HepG2 (cell line): ENCODE measurements at regions not wholly inside any gene's neighbourhood (a gene's known extent, or its start where the extent isn't known, plus 50 kb on each side); places are given as distances from the start of the nearest gene placed in this dataset.

Source experiments
- ATAC-seq: fragments of 200-7000 bp; cut with Tn5 transposase; 3 replicates; pipeline ENCODE4 v1.9.1; 2020; ENCODE audit warnings: mild to moderate bottlenecking, moderate library complexity
- BruUV-seq: library from RNA; stranded (reverse); fragments of 400-500 nt; replicated peaks from 2 replicates; lab custom pipeline; 2021; lab: Mats Ljungman, UMichigan
- CTCF ChIA-PET: fragments of 300-600 bp; formaldehyde crosslinking; extraction: SDS; loops from one replicate; lab custom pipeline; 2021; ENCODE audit warnings: low total read pairs, inconsistent platforms, low intra/inter-chr PET ratio; lab: Yijun Ruan, JAX
- POLR2A ChIA-PET: fragments of 350-600 bp; sonication (Branson Sonifier 250); formaldehyde crosslinking; loops from one replicate; lab custom pipeline; 2020; ENCODE audit warnings: antibody characterized with exemption, inconsistent platforms; lab: Yijun Ruan, JAX
- DNase-seq: peaks from one replicate; pipeline ENCODE4 v3.0.0-alpha.2; 2015; ENCODE audit warnings: low spot score
- FAIRE-seq: peaks from 3 replicates; lab custom pipeline; 2011; peaks lifted over from hg19 to GRCh38; lab: Jason Lieb, UNC
- H2AFZ ChIP-seq: one replicate; pipeline ENCODE4 v1.6.1; 2011; ENCODE audit warnings: low read length, inconsistent platforms
- H3K27ac ChIP-seq: fragments of 300-600 bp; 3 replicates; pipeline ENCODE4 v1.8.0; 2011; ENCODE audit warnings: mixed run types, mild to moderate bottlenecking, mixed read lengths, low read length, inconsistent platforms; ENCODE audit not compliant: insufficient read depth; ENCODE audit errors: extremely low read length
- H3K27me3 ChIP-seq, 2 experiments: fragments of 200-600 bp in 1 of 2; 2 replicates in 1 of 2; 3 replicates in 1 of 2; pipeline versions ENCODE4 v1.6.0 to v1.8.0; 2011; ENCODE audit warnings: low read length in 2 of 2, mild to moderate bottlenecking in 2 of 2, moderate library complexity in 2 of 2, inconsistent platforms in 1 of 2; ENCODE audit not compliant: insufficient read depth in 2 of 2, control insufficient read depth in 1 of 2
- H3K36me3 ChIP-seq, 2 experiments: fragments of 200-600 bp in 1 of 2; replicated peaks in 1 of 2; 2 replicates in 1 of 2; 3 replicates in 1 of 2; pipeline versions ENCODE4 v1.5.1 to v1.8.0; 2011; ENCODE audit warnings: low read length in 2 of 2, inconsistent platforms in 1 of 2; ENCODE audit not compliant: insufficient read depth in 2 of 2, control insufficient read depth in 1 of 2
- H3K4me1 ChIP-seq: 2 replicates; pipeline ENCODE4 v1.5.1; 2012; ENCODE audit warnings: low read length, inconsistent platforms; ENCODE audit not compliant: insufficient read depth
- H3K4me2 ChIP-seq: 2 replicates; pipeline ENCODE4 v1.6.0; 2011; ENCODE audit warnings: low read depth, low read length, inconsistent platforms
- H3K4me3 ChIP-seq, 3 experiments: fragments of 200-600 bp in 1 of 3; sonication (generic), shearing (Covaris generic) in 1 of 3; replicated peaks in 1 of 3; 2 replicates each; pipeline ENCODE4 v1.5.1; 2011 to 2016; ENCODE audit warnings: low read length in 3 of 3, inconsistent platforms in 2 of 3, low read depth in 2 of 3, mild to moderate bottlenecking in 2 of 3, control low read depth in 1 of 3, mixed read lengths in 1 of 3; ENCODE audit not compliant: insufficient read depth in 1 of 3
- H3K79me2 ChIP-seq: one replicate; pipeline ENCODE4 v1.6.1; 2011; ENCODE audit warnings: low read length, inconsistent platforms; ENCODE audit not compliant: insufficient read depth
- H3K9ac ChIP-seq: 2 replicates; pipeline ENCODE4 v1.6.0; 2011; ENCODE audit warnings: mild to moderate bottlenecking, low read depth, low read length, inconsistent platforms; ENCODE audit not compliant: insufficient read depth
- H3K9me3 ChIP-seq: 2 replicates; pipeline ENCODE4 v1.5.1; 2012; ENCODE audit warnings: mild to moderate bottlenecking, low read length
- H4K20me1 ChIP-seq: 2 replicates; pipeline ENCODE4 v1.6.0; 2011; ENCODE audit warnings: inconsistent platforms, mild to moderate bottlenecking, low read length, moderate library complexity; ENCODE audit not compliant: insufficient read depth
- CAMTA2 ChIP-seq: sonication (generic); formaldehyde crosslinking; IDR thresholded peaks from 2 replicates; pipeline ENCODE4 v1.4.0; 2020; ENCODE audit warnings: mild to moderate bottlenecking, missing genetic modification reagents, borderline replicate concordance
- FOXK1 ChIP-seq: sonication (generic); formaldehyde crosslinking; IDR thresholded peaks from 2 replicates; pipeline ENCODE4 v1.4.0; 2020; ENCODE audit warnings: low read depth, missing genetic modification reagents, borderline replicate concordance
- KDM3A ChIP-seq: IDR thresholded peaks from 2 replicates; pipeline ENCODE4 v1.6.1; 2018; ENCODE audit warnings: low read depth, missing compliant biosample characterization
- MLLT10 ChIP-seq: sonication (generic); formaldehyde crosslinking; IDR thresholded peaks from 2 replicates; pipeline ENCODE4 v1.4.0; 2020; ENCODE audit warnings: missing genetic modification reagents
- PHF8 ChIP-seq: sonication (generic); formaldehyde crosslinking; IDR thresholded peaks from 2 replicates; pipeline ENCODE4 v1.5.0; 2020; ENCODE audit warnings: missing genetic modification reagents
- ZBTB3 ChIP-seq: sonication (generic); formaldehyde crosslinking; IDR thresholded peaks from 2 replicates; pipeline ENCODE4 v1.4.0; 2020; ENCODE audit warnings: low read depth, mild to moderate bottlenecking, moderate library complexity, missing genetic modification reagents, borderline replicate concordance
- ZFP90 ChIP-seq: sonication (generic); formaldehyde crosslinking; IDR thresholded peaks from 2 replicates; pipeline ENCODE4 v1.8.0; 2022; ENCODE audit warnings: missing genetic modification reagents, mild to moderate bottlenecking, inconsistent platforms, borderline replicate concordance
- WGBS: methylation state at CpG from one replicate; pipeline ENCODE4 v1.1.6; 2017; ENCODE audit warnings: low lambda C conversion rate; 5-methylcytosine and 5-hydroxymethylcytosine counted together
- in situ Hi-C: cut with HindIII; loops from 2 replicates; pipeline ENCODE4 v1.10.0; 2017; ENCODE audit warnings: low pct_unique_long_range_greater_than_20kb; ENCODE audit not compliant: extremely low pct_ligation_motif_present
- intact Hi-C: fragments of 100-400 bp; cut with micrococcal nuclease; formaldehyde crosslinking; loops from one replicate; pipeline ENCODE4 v1.10.0; 2022; ENCODE audit not compliant: unreplicated experiment
- TF ChIP-seq, protein P1 (sequence below): sonication (generic); formaldehyde crosslinking; IDR thresholded peaks from 2 replicates; pipeline ENCODE4 v1.4.0; 2020; ENCODE audit warnings: low read depth, mild to moderate bottlenecking, missing genetic modification reagents
- TF ChIP-seq, protein P2 (sequence below): sonication (generic); formaldehyde crosslinking; conservative IDR thresholded peaks from 2 replicates; pipeline ENCODE4 v1.8.0; 2022; ENCODE audit warnings: mild to moderate bottlenecking, moderate library complexity, missing genetic modification reagents

DNA sequence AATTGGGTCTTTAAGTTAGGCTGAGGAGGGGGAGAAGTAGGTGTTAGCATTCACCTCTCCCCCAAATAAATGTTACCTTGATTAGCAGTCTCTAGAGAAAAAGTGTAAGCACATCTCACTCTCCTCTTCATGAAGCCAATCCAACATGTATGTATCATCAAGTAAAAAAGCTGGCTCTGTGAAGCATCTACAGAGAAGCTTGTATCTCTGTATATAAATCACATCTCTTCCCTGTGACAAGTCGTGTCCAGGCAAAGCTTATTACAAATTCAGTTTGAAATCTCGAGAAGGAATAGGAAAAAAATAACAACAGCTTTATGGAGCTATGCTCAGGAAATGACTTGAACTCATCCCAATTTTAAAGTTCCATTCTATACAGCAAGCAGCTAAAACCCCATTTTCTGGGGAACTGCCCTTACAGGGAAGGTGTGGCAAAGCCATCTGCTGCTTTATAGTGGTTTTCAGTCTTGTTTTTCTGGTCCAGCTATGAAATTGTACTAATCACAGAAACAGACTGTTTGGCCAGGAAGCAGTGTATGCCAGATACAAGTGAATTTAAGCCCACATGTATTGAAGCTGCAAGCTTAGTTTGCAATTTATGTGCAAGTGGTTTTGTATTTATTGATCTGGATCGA lies 313.3 kb upstream of the NOCT start:
- Histone ChIP-seq H3K27ac (no peak overlapping the region), H3K4me3 (no peak overlapping the region), H3K79me2 (no peaks in the 10 kb centered on the region), H3K4me2 (no peak overlapping the region), H3K9me3 (no peaks in the 10 kb centered on the region), H2AFZ (no peak overlapping the region), H3K36me3 (no peaks in the 10 kb centered on the region), H3K4me1 (no peaks in the 10 kb centered on the region), H3K9ac (no peak overlapping the region), H3K27me3 (no peaks in the 10 kb centered on the region; a peak in 1 of 5 replicates), H4K20me1 (no peaks in the 10 kb centered on the region)
- ATAC-seq (no peak), DNase-seq (no peak), FAIRE-seq (no peak)
- in situ Hi-C loops: no loop called here
- intact Hi-C loops: no loop called here
- ChIA-PET CTCF (no interaction called here), POLR2A (no interaction called here)
- TF ChIP-seq KDM3A (CRISPR knock-in tag) (no peak), ZFP90 (no peak)
- BruUV-seq: no TSS peak
- WGBS: 0% methylated on average over 3 of the region's 3 CpGs

DNA sequence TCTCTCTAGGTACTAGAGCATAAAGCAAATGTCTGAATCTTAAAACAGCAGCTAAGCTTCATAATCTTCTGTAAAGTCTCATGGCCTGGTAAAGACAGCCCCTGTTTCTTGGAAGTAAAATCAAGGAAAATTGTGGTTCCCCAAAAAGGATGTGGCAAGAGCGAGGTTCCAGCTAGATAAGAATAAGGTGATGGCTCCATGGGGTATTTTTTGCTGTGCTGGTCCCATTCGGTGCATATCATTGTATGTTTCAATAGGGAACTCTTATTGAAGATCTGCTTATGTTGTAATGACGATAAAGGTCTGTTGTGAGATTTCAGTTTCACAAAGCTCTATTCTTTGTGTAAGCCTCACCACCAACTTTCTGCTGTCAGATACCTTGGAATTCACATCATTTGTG lies 316.9 kb upstream of the NOCT start:
- no peak for FAIRE-seq
- H3K9me3 ChIP-seq: no peaks in the 10 kb centered on the region
- in situ Hi-C loops: loop anchor here (25.0 kb wide), 2 partner anchors 886 to 961 kb away; no protein-coding TSS in a partner anchor
- TF ChIP-seq CAMTA2 (CRISPR knock-in tag) (no peak), ZBTB3 (CRISPR knock-in tag) (no peak), PHF8 (CRISPR knock-in tag) (no peak), FOXK1 (no peak), MLLT10 (CRISPR knock-in tag) (no peak)
- TF ChIP-seq, protein P1, sequence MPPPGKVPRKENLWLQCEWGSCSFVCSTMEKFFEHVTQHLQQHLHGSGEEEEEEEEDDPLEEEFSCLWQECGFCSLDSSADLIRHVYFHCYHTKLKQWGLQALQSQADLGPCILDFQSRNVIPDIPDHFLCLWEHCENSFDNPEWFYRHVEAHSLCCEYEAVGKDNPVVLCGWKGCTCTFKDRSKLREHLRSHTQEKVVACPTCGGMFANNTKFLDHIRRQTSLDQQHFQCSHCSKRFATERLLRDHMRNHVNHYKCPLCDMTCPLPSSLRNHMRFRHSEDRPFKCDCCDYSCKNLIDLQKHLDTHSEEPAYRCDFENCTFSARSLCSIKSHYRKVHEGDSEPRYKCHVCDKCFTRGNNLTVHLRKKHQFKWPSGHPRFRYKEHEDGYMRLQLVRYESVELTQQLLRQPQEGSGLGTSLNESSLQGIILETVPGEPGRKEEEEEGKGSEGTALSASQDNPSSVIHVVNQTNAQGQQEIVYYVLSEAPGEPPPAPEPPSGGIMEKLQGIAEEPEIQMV (CRISPR knock-in tag): no peak
- TF ChIP-seq, protein P2, sequence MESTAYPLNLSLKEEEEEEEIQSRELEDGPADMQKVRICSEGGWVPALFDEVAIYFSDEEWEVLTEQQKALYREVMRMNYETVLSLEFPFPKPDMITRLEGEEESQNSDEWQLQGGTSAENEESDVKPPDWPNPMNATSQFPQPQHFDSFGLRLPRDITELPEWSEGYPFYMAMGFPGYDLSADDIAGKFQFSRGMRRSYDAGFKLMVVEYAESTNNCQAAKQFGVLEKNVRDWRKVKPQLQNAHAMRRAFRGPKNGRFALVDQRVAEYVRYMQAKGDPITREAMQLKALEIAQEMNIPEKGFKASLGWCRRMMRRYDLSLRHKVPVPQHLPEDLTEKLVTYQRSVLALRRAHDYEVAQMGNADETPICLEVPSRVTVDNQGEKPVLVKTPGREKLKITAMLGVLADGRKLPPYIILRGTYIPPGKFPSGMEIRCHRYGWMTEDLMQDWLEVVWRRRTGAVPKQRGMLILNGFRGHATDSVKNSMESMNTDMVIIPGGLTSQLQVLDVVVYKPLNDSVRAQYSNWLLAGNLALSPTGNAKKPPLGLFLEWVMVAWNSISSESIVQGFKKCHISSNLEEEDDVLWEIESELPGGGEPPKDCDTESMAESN (CRISPR knock-in tag): no peak

More for the DNA sequence above, 316.9 kb upstream of the NOCT start:
- WGBS: 10% methylated on average over 3 of the region's 3 CpGs
- ATAC-seq (no peak), DNase-seq (no peak)
- no peak overlapping the region for H3K27ac ChIP-seq
- H3K4me2 ChIP-seq: no peak overlapping the region
- H2AFZ ChIP-seq: no peak overlapping the region
- no peaks in the 10 kb centered on the region for H3K36me3 ChIP-seq
- ChIA-PET POLR2A (no interaction called here), CTCF (no interaction called here)
- H3K4me3 ChIP-seq: no peak overlapping the region
- intact Hi-C loops: no loop called here
- peaks cover 0 to 5% of the 10 kb centered on the region in 2 experiments; a peak in 2 of 5 replicates for H3K27me3 ChIP-seq
- H4K20me1 ChIP-seq: no peaks in the 10 kb centered on the region
- H3K9ac ChIP-seq: no peak overlapping the region
- no peaks in the 10 kb centered on the region for H3K4me1 ChIP-seq
- H3K79me2 ChIP-seq: no peaks in the 10 kb centered on the region
- no TSS peak for BruUV-seq
